HS-5 (cell line): ENCODE measurements at regions not wholly inside any gene's neighbourhood (a gene's known extent, or its start where the extent isn't known, plus 50 kb on each side); places are given as distances from the start of the nearest gene placed in this dataset.

Experiments used
- DNase-seq: peaks from one replicate; pipeline ENCODE4 v3.0.0-alpha.2; 2012; ENCODE audit warnings: low read depth

- DNase-seq = no peak
Observed at GRCh38 chr2:8204711-8205110, 477.1 kb upstream of the ID2 start.

- no peak for DNase-seq
Observed at GRCh38 chr2:8209494-8209893, 472.4 kb upstream of the ID2 start.

GRCh38 chr2:8211384-8211783 lies 470.5 kb upstream of the ID2 start:
- DNase-seq = no peak

GRCh38 chr2:8212239-8212638 lies 469.6 kb upstream of the ID2 start:
- DNase-seq = no peak

- DNase-seq = no peak
Observed at GRCh38 chr2:8214036-8214615, 467.7 kb upstream of the ID2 start.

- DNase-seq = no peak
Observed at GRCh38 chr2:8215159-8215863, 466.5 kb upstream of the ID2 start.

GRCh38 chr2:8215982-8216381 lies 465.9 kb upstream of the ID2 start:
- no peak for DNase-seq

- DNase-seq = no peak
Observed at GRCh38 chr2:8216397-8216796, 465.5 kb upstream of the ID2 start.

- DNase-seq = no peak
Observed at GRCh38 chr2:8217468-8218030, 464.3 kb upstream of the ID2 start.

- no peak for DNase-seq
Observed at GRCh38 chr2:8219096-8219495, 462.8 kb upstream of the ID2 start.

- no peak for DNase-seq
Observed at GRCh38 chr2:8219631-8220355, 462.1 kb upstream of the ID2 start.

- no peak for DNase-seq
Observed at GRCh38 chr2:8222979-8223694, 458.7 kb upstream of the ID2 start.

- DNase-seq = no peak
Observed at GRCh38 chr2:8223695-8224346, 458.0 kb upstream of the ID2 start.

- no peak for DNase-seq
Observed at GRCh38 chr2:8224347-8225190, 457.3 kb upstream of the ID2 start.

GRCh38 chr2:8225266-8225665 lies 456.6 kb upstream of the ID2 start:
- no peak for DNase-seq

GRCh38 chr2:8225798-8226197 lies 456.1 kb upstream of the ID2 start:
- DNase-seq = no peak

GRCh38 chr2:8229546-8229986 lies 452.3 kb upstream of the ID2 start:
- DNase-seq = no peak

GRCh38 chr2:8230466-8230865 lies 451.4 kb upstream of the ID2 start:
- no peak for DNase-seq

- DNase-seq = no peak
Observed at GRCh38 chr2:8231902-8232301, 450.0 kb upstream of the ID2 start.

- DNase-seq = no peak
Observed at GRCh38 chr2:8232871-8233270, 449.0 kb upstream of the ID2 start.

GRCh38 chr2:8234253-8234652 lies 447.6 kb upstream of the ID2 start:
- DNase-seq = no peak
